HepG2 (cell line): ENCODE measurements at regions not wholly inside any gene's neighbourhood (a gene's known extent, or its start where the extent isn't known, plus 50 kb on each side); places are given as distances from the start of the nearest gene placed in this dataset.

Experiments
- ATAC-seq: fragments of 200-7000 bp; cut with Tn5 transposase; 3 replicates; pipeline ENCODE4 v1.9.1; 2020; ENCODE audit warnings: mild to moderate bottlenecking, moderate library complexity
- BruUV-seq: library from RNA; stranded (reverse); fragments of 400-500 nt; replicated peaks from 2 replicates; lab custom pipeline; 2021; lab: Mats Ljungman, UMichigan
- CTCF ChIA-PET: fragments of 300-600 bp; formaldehyde crosslinking; extraction: SDS; loops from one replicate; lab custom pipeline; 2021; ENCODE audit warnings: low total read pairs, inconsistent platforms, low intra/inter-chr PET ratio; lab: Yijun Ruan, JAX
- POLR2A ChIA-PET: fragments of 350-600 bp; sonication (Branson Sonifier 250); formaldehyde crosslinking; loops from one replicate; lab custom pipeline; 2020; ENCODE audit warnings: antibody characterized with exemption, inconsistent platforms; lab: Yijun Ruan, JAX
- DNase-seq: peaks from one replicate; pipeline ENCODE4 v3.0.0-alpha.2; 2015; ENCODE audit warnings: low spot score
- FAIRE-seq: peaks from 3 replicates; lab custom pipeline; 2011; peaks lifted over from hg19 to GRCh38; lab: Jason Lieb, UNC
- H2AFZ ChIP-seq: one replicate; pipeline ENCODE4 v1.6.1; 2011; ENCODE audit warnings: low read length, inconsistent platforms
- H3K27ac ChIP-seq: fragments of 300-600 bp; 3 replicates; pipeline ENCODE4 v1.8.0; 2011; ENCODE audit warnings: mixed run types, mild to moderate bottlenecking, mixed read lengths, low read length, inconsistent platforms; ENCODE audit not compliant: insufficient read depth; ENCODE audit errors: extremely low read length
- H3K27me3 ChIP-seq, 2 experiments: fragments of 200-600 bp in 1 of 2; 2 replicates in 1 of 2; 3 replicates in 1 of 2; pipeline versions ENCODE4 v1.6.0 to v1.8.0; 2011; ENCODE audit warnings: low read length in 2 of 2, mild to moderate bottlenecking in 2 of 2, moderate library complexity in 2 of 2, inconsistent platforms in 1 of 2; ENCODE audit not compliant: insufficient read depth in 2 of 2, control insufficient read depth in 1 of 2
- H3K36me3 ChIP-seq, 2 experiments: fragments of 200-600 bp in 1 of 2; replicated peaks in 1 of 2; 2 replicates in 1 of 2; 3 replicates in 1 of 2; pipeline versions ENCODE4 v1.5.1 to v1.8.0; 2011; ENCODE audit warnings: low read length in 2 of 2, inconsistent platforms in 1 of 2; ENCODE audit not compliant: insufficient read depth in 2 of 2, control insufficient read depth in 1 of 2
- H3K4me1 ChIP-seq: 2 replicates; pipeline ENCODE4 v1.5.1; 2012; ENCODE audit warnings: low read length, inconsistent platforms; ENCODE audit not compliant: insufficient read depth
- H3K4me2 ChIP-seq: 2 replicates; pipeline ENCODE4 v1.6.0; 2011; ENCODE audit warnings: low read depth, low read length, inconsistent platforms
- H3K4me3 ChIP-seq, 3 experiments: fragments of 200-600 bp in 1 of 3; sonication (generic), shearing (Covaris generic) in 1 of 3; replicated peaks in 1 of 3; 2 replicates each; pipeline ENCODE4 v1.5.1; 2011 to 2016; ENCODE audit warnings: low read length in 3 of 3, inconsistent platforms in 2 of 3, low read depth in 2 of 3, mild to moderate bottlenecking in 2 of 3, control low read depth in 1 of 3, mixed read lengths in 1 of 3; ENCODE audit not compliant: insufficient read depth in 1 of 3
- H3K79me2 ChIP-seq: one replicate; pipeline ENCODE4 v1.6.1; 2011; ENCODE audit warnings: low read length, inconsistent platforms; ENCODE audit not compliant: insufficient read depth
- H3K9ac ChIP-seq: 2 replicates; pipeline ENCODE4 v1.6.0; 2011; ENCODE audit warnings: mild to moderate bottlenecking, low read depth, low read length, inconsistent platforms; ENCODE audit not compliant: insufficient read depth
- H3K9me3 ChIP-seq: 2 replicates; pipeline ENCODE4 v1.5.1; 2012; ENCODE audit warnings: mild to moderate bottlenecking, low read length
- H4K20me1 ChIP-seq: 2 replicates; pipeline ENCODE4 v1.6.0; 2011; ENCODE audit warnings: inconsistent platforms, mild to moderate bottlenecking, low read length, moderate library complexity; ENCODE audit not compliant: insufficient read depth
- CREBL2 ChIP-seq: sonication (generic); formaldehyde crosslinking; IDR thresholded peaks from 2 replicates; pipeline ENCODE4 v1.8.1; 2023; ENCODE audit warnings: missing genetic modification reagents, mild to moderate bottlenecking, borderline replicate concordance
- KAT2B ChIP-seq: fragments of 150-350 bp; IDR thresholded peaks from 2 replicates; pipeline ENCODE4 v1.6.1; 2014; ENCODE audit warnings: low read depth, low read length, borderline replicate concordance
- MAFK ChIP-seq, 2 experiments: IDR thresholded peaks in 1 of 2; conservative IDR thresholded peaks in 1 of 2; 2 replicates each; pipeline ENCODE4 v1.6.1; 2011; ENCODE audit warnings: improper control_type of control experiment in 2 of 2, low read length in 2 of 2
- MBNL3 ChIP-seq: fragments of 250-450 bp; sonication (Bioruptor Pico); conservative IDR thresholded peaks from 2 replicates; pipeline ENCODE4 v1.8.0; 2022; ENCODE audit warnings: mild to moderate bottlenecking, inconsistent platforms
- MTA1 ChIP-seq: sonication (generic); formaldehyde crosslinking; IDR thresholded peaks from 2 replicates; pipeline ENCODE4 v1.4.0; 2020; ENCODE audit warnings: missing genetic modification reagents, mild to moderate bottlenecking, borderline replicate concordance
- RERE ChIP-seq: IDR thresholded peaks from 2 replicates; pipeline ENCODE4 v1.6.1; 2016; ENCODE audit warnings: low read depth, missing genetic modification reagents, missing compliant biosample characterization
- SIN3B ChIP-seq: fragments of 150-350 bp; IDR thresholded peaks from 2 replicates; pipeline ENCODE4 v1.6.1; 2014; ENCODE audit warnings: low read length
- SUZ12 ChIP-seq: fragments of 150-350 bp; IDR thresholded peaks from 2 replicates; pipeline ENCODE4 v1.6.1; 2014; ENCODE audit warnings: low read depth, low read length
- ZFX ChIP-seq: sonication (generic); formaldehyde crosslinking; IDR thresholded peaks from 2 replicates; pipeline ENCODE4 v1.4.0; 2020; ENCODE audit warnings: mild to moderate bottlenecking, low read depth, missing genetic modification reagents, moderate library complexity
- ZMYM4 ChIP-seq: sonication (generic); formaldehyde crosslinking; IDR thresholded peaks from 2 replicates; pipeline ENCODE4 v1.8.1; 2023; ENCODE audit warnings: mild to moderate bottlenecking, missing genetic modification reagents
- ZNF143 ChIP-seq: sonication (generic); formaldehyde crosslinking; IDR thresholded peaks from 2 replicates; pipeline ENCODE4 v1.4.0; 2020; ENCODE audit warnings: missing genetic modification reagents
- ZNF350 ChIP-seq: sonication (generic); formaldehyde crosslinking; IDR thresholded peaks from 2 replicates; pipeline ENCODE4 v1.4.0; 2020; ENCODE audit warnings: mild to moderate bottlenecking, low read depth, missing genetic modification reagents, borderline replicate concordance
- ZNF367 ChIP-seq: sonication (generic); formaldehyde crosslinking; IDR thresholded peaks from 2 replicates; pipeline ENCODE4 v1.4.0; 2020; ENCODE audit warnings: missing genetic modification reagents, borderline replicate concordance
- ZNF501 ChIP-seq: sonication (generic); formaldehyde crosslinking; IDR thresholded peaks from 2 replicates; pipeline ENCODE4 v1.5.1; 2020; ENCODE audit warnings: mild to moderate bottlenecking, moderate library complexity, missing genetic modification reagents
- WGBS: methylation state at CpG from one replicate; pipeline ENCODE4 v1.1.6; 2017; ENCODE audit warnings: low lambda C conversion rate; 5-methylcytosine and 5-hydroxymethylcytosine counted together
- in situ Hi-C: cut with HindIII; loops from 2 replicates; pipeline ENCODE4 v1.10.0; 2017; ENCODE audit warnings: low pct_unique_long_range_greater_than_20kb; ENCODE audit not compliant: extremely low pct_ligation_motif_present
- intact Hi-C: fragments of 100-400 bp; cut with micrococcal nuclease; formaldehyde crosslinking; loops from one replicate; pipeline ENCODE4 v1.10.0; 2022; ENCODE audit not compliant: unreplicated experiment

- TF ChIP-seq RERE (CRISPR knock-in tag), result no peak
- TF ChIP-seq ZFX (CRISPR knock-in tag), result no peak
- TF ChIP-seq ZNF143 (CRISPR knock-in tag), result no peak
- no peak for TF ChIP-seq ZMYM4 (CRISPR knock-in tag)
- no peak for TF ChIP-seq SIN3B
- no peak for TF ChIP-seq MBNL3
- TF ChIP-seq MTA1 (CRISPR knock-in tag), result no peak
- no peak for TF ChIP-seq MAFK (conservative IDR thresholded peaks at IDR 0.05 in 1 of 2, IDR thresholded peaks at IDR 0.05 in 1 of 2; ENCODE audit: low read length in 2 of 2)
These were observed 60.9 kb upstream of the JDP2 start (continued) for GRCh38 chr14:75366963-75367362.

DNA sequence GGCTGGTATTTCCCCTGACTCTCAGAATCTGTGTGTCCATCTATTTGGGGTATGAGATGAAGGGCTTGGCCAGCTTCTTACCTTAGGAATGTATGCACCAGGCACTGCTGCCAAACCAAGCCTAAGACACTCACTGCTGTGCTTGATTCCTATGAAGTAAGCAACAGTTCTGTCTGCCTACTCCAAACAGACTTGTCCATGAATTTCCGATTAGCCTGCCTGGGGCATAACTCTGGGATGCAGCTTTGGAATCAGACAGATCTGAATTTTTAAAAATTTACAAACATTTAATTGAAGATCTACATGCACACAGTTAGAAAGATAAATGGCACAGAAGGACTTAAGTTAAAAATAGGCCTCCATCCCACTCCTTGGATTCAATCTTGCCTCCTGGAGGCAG lies 59.5 kb upstream of the JDP2 start:
- no peak for TF ChIP-seq KAT2B
- no peak for TF ChIP-seq SUZ12
- no peak for TF ChIP-seq ZNF501
- no peak for TF ChIP-seq ZNF350 (CRISPR knock-in tag)
- no peak for TF ChIP-seq ZNF367 (CRISPR knock-in tag)
- TF ChIP-seq CREBL2 (CRISPR knock-in tag), result no peak
- Histone ChIP-seq H3K36me3 (no peaks in the 10 kb centered on the region), H3K27ac (no peak overlapping the region), H3K4me1 (no peaks in the 10 kb centered on the region), H3K4me3 (no peak overlapping the region), H3K4me2 (no peak overlapping the region), H3K9ac (no peak overlapping the region), H3K9me3 (no peaks in the 10 kb centered on the region), H3K79me2 (no peaks in the 10 kb centered on the region), H3K27me3 (peaks cover 0 to 2% of the 10 kb centered on the region in 2 experiments; a peak in 2 of 5 replicates), H2AFZ (no peak overlapping the region), H4K20me1 (no peaks in the 10 kb centered on the region)
- CTCF ChIA-PET, result no interaction called here
- DNase-seq (no peak), ATAC-seq (no peak), FAIRE-seq (no peak)
- no TSS peak for BruUV-seq
- in situ Hi-C loops, result no loop called here
- intact Hi-C loops, result no loop called here
- 43% methylated on average over 1 of the region's 1 CpG for WGBS
- POLR2A ChIA-PET, result no interaction called here
